ENCODE measurements at regions not wholly inside any gene's neighbourhood (a gene's known extent, or its start where the extent isn't known, plus 50 kb on each side); places are given as distances from the start of the nearest gene placed in this dataset.
A peak's percentile ranks its signal among the peaks of the same experiment; 100 is the strongest.

DNA sequence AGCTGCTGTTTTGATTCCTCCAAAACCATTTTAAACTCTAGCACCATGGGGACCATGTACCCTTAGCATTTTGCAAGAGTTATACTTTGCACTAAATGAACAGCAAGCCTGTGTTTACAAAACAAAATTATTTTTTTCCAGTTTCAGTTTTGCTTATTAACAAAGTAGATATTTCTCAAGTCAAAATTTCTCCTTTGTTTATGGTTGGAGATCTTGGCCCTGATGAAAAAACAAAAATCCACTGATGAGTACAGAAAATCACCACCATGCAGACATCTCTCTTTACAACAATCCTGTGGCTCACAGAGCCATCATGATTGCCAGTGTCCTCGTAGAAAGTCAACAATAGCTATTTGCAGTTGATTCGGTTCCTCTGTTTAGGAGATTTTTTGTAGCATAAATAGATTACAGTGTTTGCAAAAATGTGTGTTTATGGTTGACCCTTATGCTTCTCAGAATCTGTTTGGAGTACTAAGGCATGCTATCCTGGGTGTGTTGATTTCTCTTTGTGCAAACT is 201.1 kb upstream of the NUDT4 start:
- no peak for DNase-seq (ENCODE audit: low read depth)
- TF ChIP-seq CTCF (IDR thresholded peaks at IDR 0.05; ENCODE audit: low read depth, low read length, missing control alignments) = no peak
- H3K4me3 ChIP-seq (ENCODE audit: low read depth, low read length) = no peak overlapping the region
- in situ Hi-C loops (cut with HindIII; ENCODE audit: low sequenced_read_pairs) = no loop called here

DNA sequence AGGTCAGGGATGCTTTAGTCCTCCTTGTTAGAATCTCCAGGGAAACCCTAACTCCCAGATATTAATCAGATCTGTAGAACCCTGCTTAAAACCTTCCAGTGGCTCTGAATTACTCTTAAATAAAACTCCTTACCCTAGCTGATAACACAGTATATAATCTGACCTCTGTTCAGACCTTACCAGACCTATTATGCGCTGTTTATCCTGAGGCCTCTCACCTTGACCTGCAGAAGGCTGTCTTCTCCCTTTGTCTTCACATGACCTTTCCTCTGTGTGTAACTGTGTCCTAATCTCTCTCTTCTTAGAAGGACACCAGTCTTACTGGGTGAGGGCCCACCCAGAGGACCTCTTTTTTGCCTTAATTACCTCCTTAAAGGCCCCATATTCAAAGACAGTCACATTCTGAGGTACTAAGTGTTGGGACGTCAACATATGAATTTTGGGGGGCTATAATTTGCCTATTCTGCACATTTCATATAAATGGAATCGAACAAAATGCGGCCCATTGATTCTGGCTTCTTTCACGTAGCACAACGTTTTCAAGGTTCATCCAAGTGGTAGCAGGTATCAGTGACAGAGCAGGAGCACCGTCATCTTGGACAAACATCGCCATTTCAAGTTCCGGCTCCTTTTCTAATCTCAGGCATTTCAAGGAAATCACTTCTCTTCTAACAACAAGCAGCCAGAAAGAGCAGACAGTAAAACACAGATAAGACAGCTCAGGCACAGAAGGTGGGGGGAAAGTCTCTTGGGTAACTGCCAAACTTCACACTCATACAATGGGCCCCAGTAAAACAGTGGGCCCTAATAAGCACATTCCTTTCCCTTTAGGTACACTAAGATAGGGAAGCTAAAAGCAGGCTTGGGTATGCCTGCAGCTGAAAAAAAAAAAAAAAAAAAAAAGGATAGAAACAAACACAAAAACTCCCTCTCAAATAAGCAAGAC is 200.2 kb upstream of the NUDT4 start:
- no peak for DNase-seq (ENCODE audit: low read depth)
- TF ChIP-seq CTCF (IDR thresholded peaks at IDR 0.05; ENCODE audit: low read depth, low read length, missing control alignments) = no peak
- H3K4me3 ChIP-seq (ENCODE audit: low read depth, low read length) = no peak overlapping the region
- in situ Hi-C loops (cut with HindIII; ENCODE audit: low sequenced_read_pairs) = no loop called here

DNA sequence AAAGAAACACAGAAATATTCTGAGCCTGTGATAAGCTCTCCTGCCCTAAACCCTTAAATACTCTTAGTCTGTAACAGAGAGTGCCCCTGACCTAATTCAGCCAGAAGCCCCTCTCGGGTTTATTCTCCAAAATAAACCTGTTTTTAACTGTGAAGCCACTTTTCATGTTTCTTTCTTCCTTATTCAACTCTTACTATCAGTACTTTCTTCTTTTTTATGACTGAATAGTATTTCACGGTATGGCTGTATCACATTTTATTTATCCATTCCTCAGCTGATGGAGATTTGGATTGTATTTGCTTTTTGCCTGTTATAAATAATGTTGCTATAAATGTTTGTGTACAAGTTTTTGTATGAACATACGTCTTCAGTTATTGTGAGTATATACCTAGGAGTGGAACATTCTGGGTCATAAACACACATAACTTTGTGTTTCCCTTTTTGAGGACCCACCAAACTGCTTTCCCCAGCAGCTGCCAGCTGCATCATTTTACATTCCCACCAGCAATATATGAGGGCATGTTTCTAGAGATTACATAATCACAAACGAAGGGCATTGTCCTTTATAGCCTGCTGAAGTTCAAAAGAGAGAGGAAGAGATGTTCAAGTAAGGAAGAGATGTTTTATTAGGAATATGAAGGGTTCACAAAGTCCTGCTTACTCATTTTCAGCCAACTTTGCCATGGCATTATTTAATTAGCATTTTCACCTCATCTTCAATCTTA is 199.4 kb upstream of the NUDT4 start:
- in situ Hi-C loops (cut with HindIII; ENCODE audit: low sequenced_read_pairs) = no loop called here
- no peak for TF ChIP-seq CTCF (IDR thresholded peaks at IDR 0.05; ENCODE audit: low read depth, low read length, missing control alignments)
- H3K4me3 ChIP-seq (ENCODE audit: low read depth, low read length) = no peak overlapping the region

GRCh38 chr12:93179792-93180191 is 197.9 kb upstream of the NUDT4 start:
- in situ Hi-C loops (cut with HindIII; ENCODE audit: low sequenced_read_pairs) = loop anchor here (10.0 kb wide), 1 partner anchor 115 kb away; no protein-coding TSS in a partner anchor
- no peak overlapping the region for H3K4me3 ChIP-seq (ENCODE audit: low read depth, low read length)
- DNase-seq (ENCODE audit: low read depth) = no peak
- TF ChIP-seq CTCF (IDR thresholded peaks at IDR 0.05; ENCODE audit: low read depth, low read length, missing control alignments) = no peak

More for the DNA sequence above, 199.4 kb upstream of the NUDT4 start:
- no peak for DNase-seq (ENCODE audit: low read depth)

DNA sequence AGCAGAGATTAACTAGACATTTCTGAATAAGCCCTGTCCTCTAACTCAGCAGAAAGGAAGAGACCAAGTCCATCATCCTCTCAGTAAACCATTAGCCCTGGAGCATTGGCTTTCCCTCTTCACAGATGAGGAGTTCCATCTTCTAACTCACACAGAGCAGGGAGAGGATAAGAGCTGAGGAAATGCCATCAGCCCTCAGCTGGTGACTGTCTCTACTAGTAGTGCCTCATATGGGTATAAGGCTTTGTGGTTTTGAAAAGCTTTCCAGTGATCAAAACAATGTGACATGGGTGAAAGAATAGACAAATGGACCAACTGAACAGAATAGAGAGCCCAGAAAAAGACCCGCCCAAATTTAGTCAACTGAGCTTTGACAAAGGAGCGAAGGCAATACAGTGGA is 197.2 kb upstream of the NUDT4 start:
- in situ Hi-C loops (cut with HindIII; ENCODE audit: low sequenced_read_pairs) = loop anchor here (10.0 kb wide), 1 partner anchor 114 kb away; no protein-coding TSS in a partner anchor
- no peak for DNase-seq (ENCODE audit: low read depth)
- no peak for TF ChIP-seq CTCF (IDR thresholded peaks at IDR 0.05; ENCODE audit: low read depth, low read length, missing control alignments)

DNA sequence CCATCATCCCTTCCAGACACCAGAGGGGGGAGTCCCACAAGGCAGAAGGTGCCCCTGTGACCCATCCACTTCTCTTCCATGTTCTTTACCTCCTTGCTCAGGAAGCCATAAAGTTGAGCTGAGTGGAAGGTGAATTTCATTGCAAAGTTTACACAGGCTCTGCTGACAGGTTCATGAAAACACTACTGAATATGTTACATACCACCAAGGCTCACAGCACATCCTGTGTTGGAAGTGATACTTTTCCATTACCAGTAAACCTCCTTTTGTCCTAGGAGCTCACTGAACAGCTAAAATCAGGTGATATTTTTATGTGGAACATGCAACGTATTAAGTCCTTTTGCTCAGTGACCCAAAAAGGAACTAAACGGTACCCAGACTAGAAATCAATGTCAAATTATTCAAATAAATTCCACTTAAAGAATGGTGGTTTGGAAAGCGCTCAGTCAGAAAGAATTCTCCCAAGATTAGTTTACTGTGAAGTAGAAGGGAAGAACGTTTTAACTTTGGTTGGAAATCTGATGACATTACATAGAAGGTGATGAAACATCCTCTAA is 196.2 kb upstream of the NUDT4 start:
- DNase-seq (ENCODE audit: low read depth) = peak; percentile 59
- no peak overlapping the region for H3K4me3 ChIP-seq (ENCODE audit: low read depth, low read length)
- in situ Hi-C loops (cut with HindIII; ENCODE audit: low sequenced_read_pairs) = loop anchor here (10.0 kb wide), 1 partner anchor 113 kb away; no protein-coding TSS in a partner anchor
- no peak for TF ChIP-seq CTCF (IDR thresholded peaks at IDR 0.05; ENCODE audit: low read depth, low read length, missing control alignments)

More for the DNA sequence above, 197.2 kb upstream of the NUDT4 start:
- H3K4me3 ChIP-seq (ENCODE audit: low read depth, low read length) = no peak overlapping the region

Measured in astrocyte of the cerebellum (primary cell).